Astrocyte (in vitro differentiated cells and primary cell): ENCODE measurements at regions not wholly inside any gene's neighbourhood (a gene's known extent, or its start where the extent isn't known, plus 50 kb on each side); places are given as distances from the start of the nearest gene placed in this dataset.

Experiments
- CTCF ChIP-seq: IDR thresholded peaks from 2 replicates; pipeline ENCODE4 v1.5.1; 2011; ENCODE audit warnings: low read depth, mild to moderate bottlenecking, inconsistent platforms, low read length, moderate library complexity; ENCODE audit not compliant: insufficient read depth
- EZH2 ChIP-seq: IDR thresholded peaks from 2 replicates; pipeline ENCODE4 v1.6.1; 2012; ENCODE audit warnings: mild to moderate bottlenecking, low read length, inconsistent platforms; ENCODE audit not compliant: insufficient read depth

GRCh38 chr4:12961713-12962112 lies 522.4 kb downstream of the RAB28 start:
- TF ChIP-seq CTCF (no peak), EZH2 (no peak)
